Activated CD8-positive, alpha-beta T cell treated with anti-CD3 and anti-CD28 coated beads, Interleukin-2, amount 10 ng/mL, durations not matched to agents 7 days and 5 days (primary cell): ENCODE measurements at regions not wholly inside any gene's neighbourhood (a gene's known extent, or its start where the extent isn't known, plus 50 kb on each side); places are given as distances from the start of the nearest gene placed in this dataset.
A peak's percentile ranks its signal among the peaks of the same experiment; 100 is the strongest.
"Not testable (repeated sequence)": the region's sequence is repeated elsewhere in the genome, so short reads cannot be mapped to it uniquely, and the experiment has no call there.

Experiments used
- ATAC-seq: fragments of 150-1000 bp; cut with Tn5 transposase; one replicate; pipeline ENCODE4 v1.10.0; 2021; ENCODE audit warnings: moderate library complexity
- CTCF ChIA-PET: fragments of 350-600 bp; sonication (Branson Sonifier 250); formaldehyde crosslinking; loops from one replicate; lab custom pipeline; 2021; ENCODE audit warnings: antibody characterized with exemption; lab: Charles Lee
- POLR2A ChIA-PET: fragments of 350-600 bp; sonication (Branson Sonifier 250); formaldehyde crosslinking; loops from one replicate; lab custom pipeline; 2021; ENCODE audit warnings: antibody characterized with exemption; lab: Charles Lee
- DNase-seq: peaks from one replicate; pipeline ENCODE4 v3.0.0-alpha.2; 2020
- H3K27ac Mint-ChIP-seq: one replicate; pipeline ENCODE4 v1.8.0; 2021; ENCODE audit warnings: mild to moderate bottlenecking, mixed read lengths
- H3K27me3 Mint-ChIP-seq: one replicate; pipeline ENCODE4 v1.8.0; 2021; ENCODE audit warnings: low read depth, mixed read lengths
- H3K36me3 Mint-ChIP-seq: one replicate; pipeline ENCODE4 v1.8.0; 2021; ENCODE audit warnings: low read depth, mixed read lengths
- H3K4me1 Mint-ChIP-seq: one replicate; pipeline ENCODE4 v1.8.0; 2021; ENCODE audit warnings: low read depth, mixed read lengths
- H3K4me3 Mint-ChIP-seq: one replicate; pipeline ENCODE4 v1.8.0; 2021; ENCODE audit warnings: mild to moderate bottlenecking, mixed read lengths
- H3K9me3 Mint-ChIP-seq: one replicate; pipeline ENCODE4 v1.8.0; 2022; ENCODE audit warnings: mixed read lengths; ENCODE audit not compliant: insufficient read depth

DNA sequence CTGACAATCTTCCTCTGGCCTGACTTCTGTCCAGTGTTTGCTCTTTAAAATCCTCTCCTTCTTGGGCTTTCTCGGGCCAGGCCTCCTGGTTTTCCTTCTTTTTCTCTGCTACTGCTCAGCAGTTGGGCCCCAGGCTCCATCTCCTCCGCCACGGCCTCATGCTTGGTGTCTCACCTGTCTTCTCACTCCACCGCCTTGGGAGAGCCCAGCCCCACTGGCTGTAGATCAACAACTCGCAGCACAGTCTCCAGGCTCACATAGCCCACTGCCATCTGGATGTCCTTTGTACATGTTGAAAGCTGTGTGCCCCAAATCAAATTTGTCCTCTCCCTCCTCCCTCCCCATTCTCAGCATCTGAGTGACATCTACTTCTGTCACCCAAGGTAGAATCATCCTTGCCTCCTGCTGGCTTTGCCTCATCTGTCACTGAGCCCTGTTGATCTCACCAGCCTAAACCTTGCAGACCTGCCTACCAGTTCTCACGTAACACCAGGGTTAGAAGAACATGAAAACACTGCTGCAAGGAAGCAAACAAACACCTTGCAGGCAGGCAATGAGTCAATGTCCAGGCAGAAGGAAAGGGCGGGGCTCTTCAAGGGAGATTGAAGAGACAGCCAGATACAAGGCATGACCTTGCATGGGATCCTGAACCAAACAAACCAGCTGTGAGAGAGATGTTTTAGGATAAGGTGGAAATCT is 103.2 kb upstream of the SMURF2 start:
- Mint-ChIP-seq H3K9me3 (no peaks in the 10 kb centered on the region), H3K4me3 (no peak overlapping the region), H3K36me3 (peaks cover 20% of the 10 kb centered on the region), H3K4me1 (peaks cover 7% of the 10 kb centered on the region), H3K27me3 (no peaks in the 10 kb centered on the region), H3K27ac (peak overlapping the region; percentile 19)
- ChIA-PET POLR2A (no interaction called here), CTCF (no interaction called here)
- ATAC-seq (no peak), DNase-seq (no peak)

- ChIA-PET CTCF (no interaction called here), POLR2A (no interaction called here)
- Mint-ChIP-seq H3K36me3 (peaks cover 51% of the 10 kb centered on the region), H3K4me3 (no peak overlapping the region), H3K27me3 (no peaks in the 10 kb centered on the region), H3K27ac (no peak overlapping the region), H3K9me3 (no peaks in the 10 kb centered on the region), H3K4me1 (peaks cover 10% of the 10 kb centered on the region)
- ATAC-seq (no peak), DNase-seq (no peak)
Measured at GRCh38 chr17:64750891-64751677, 89.0 kb upstream of the SMURF2 start.

- peaks cover 47% of the 10 kb centered on the region for H3K36me3 Mint-ChIP-seq
- no peak overlapping the region for H3K4me3 Mint-ChIP-seq
- CTCF ChIA-PET, result interaction anchor here (1.0 kb wide), 1 partner anchor 13 kb away, joined by 3 read pairs; no protein-coding TSS in a partner anchor
- H3K27ac Mint-ChIP-seq, result no peak overlapping the region
- H3K4me1 Mint-ChIP-seq, result peaks cover 10% of the 10 kb centered on the region
- POLR2A ChIA-PET, result no interaction called here
- no peaks in the 10 kb centered on the region for H3K9me3 Mint-ChIP-seq
- H3K27me3 Mint-ChIP-seq, result no peaks in the 10 kb centered on the region
- ATAC-seq (no peak), DNase-seq (no peak)
Measured at GRCh38 chr17:64750478-64750877, 88.4 kb upstream of the SMURF2 start.

GRCh38 chr17:64749306-64749705 is 87.2 kb upstream of the SMURF2 start:
- no peak overlapping the region for H3K27ac Mint-ChIP-seq
- ChIA-PET POLR2A (no interaction called here), CTCF (interaction anchor here (1.0 kb wide), 1 partner anchor 12 kb away, joined by 3 read pairs; no protein-coding TSS in a partner anchor)
- H3K4me1 Mint-ChIP-seq, result peaks cover 10% of the 10 kb centered on the region
- DNase-seq, result no peak
- H3K4me3 Mint-ChIP-seq, result no peak overlapping the region
- H3K9me3 Mint-ChIP-seq, result no peaks in the 10 kb centered on the region
- peaks cover 40% of the 10 kb centered on the region for H3K36me3 Mint-ChIP-seq
- H3K27me3 Mint-ChIP-seq, result no peaks in the 10 kb centered on the region
- no peak for ATAC-seq

GRCh38 chr17:64747938-64748540 is 85.9 kb upstream of the SMURF2 start:
- Mint-ChIP-seq H3K27ac (no peak overlapping the region), H3K36me3 (peaks cover 31% of the 10 kb centered on the region), H3K9me3 (no peaks in the 10 kb centered on the region), H3K27me3 (no peaks in the 10 kb centered on the region), H3K4me1 (peaks cover 10% of the 10 kb centered on the region), H3K4me3 (no peak overlapping the region)
- CTCF ChIA-PET, result no interaction called here
- ATAC-seq (no peak), DNase-seq (no peak)
- POLR2A ChIA-PET, result no interaction called here

- Mint-ChIP-seq H3K36me3 (peaks cover 1% of the 10 kb centered on the region), H3K4me3 (no peak overlapping the region), H3K9me3 (no peaks in the 10 kb centered on the region), H3K27ac (no peak overlapping the region), H3K27me3 (no peaks in the 10 kb centered on the region), H3K4me1 (peaks cover 19% of the 10 kb centered on the region)
- no peak for DNase-seq
- POLR2A ChIA-PET, result no interaction called here
- ATAC-seq, result no peak
- CTCF ChIA-PET, result no interaction called here
Measured at GRCh38 chr17:64742326-64742725, 80.2 kb upstream of the SMURF2 start.

- H3K36me3 Mint-ChIP-seq, H3K4me3 Mint-ChIP-seq, POLR2A ChIA-PET, H3K9me3 Mint-ChIP-seq, H3K27ac Mint-ChIP-seq, ATAC-seq, DNase-seq, H3K27me3 Mint-ChIP-seq: not testable (repeated sequence)
- H3K4me1 Mint-ChIP-seq, result peaks cover 22% of the 10 kb centered on the region
- CTCF ChIA-PET, result interaction anchor here (1.4 kb wide), 1 partner anchor 93 kb away, joined by 5 read pairs; no protein-coding TSS in a partner anchor
Measured at GRCh38 chr17:64741916-64742315, 79.8 kb upstream of the SMURF2 start.

DNA sequence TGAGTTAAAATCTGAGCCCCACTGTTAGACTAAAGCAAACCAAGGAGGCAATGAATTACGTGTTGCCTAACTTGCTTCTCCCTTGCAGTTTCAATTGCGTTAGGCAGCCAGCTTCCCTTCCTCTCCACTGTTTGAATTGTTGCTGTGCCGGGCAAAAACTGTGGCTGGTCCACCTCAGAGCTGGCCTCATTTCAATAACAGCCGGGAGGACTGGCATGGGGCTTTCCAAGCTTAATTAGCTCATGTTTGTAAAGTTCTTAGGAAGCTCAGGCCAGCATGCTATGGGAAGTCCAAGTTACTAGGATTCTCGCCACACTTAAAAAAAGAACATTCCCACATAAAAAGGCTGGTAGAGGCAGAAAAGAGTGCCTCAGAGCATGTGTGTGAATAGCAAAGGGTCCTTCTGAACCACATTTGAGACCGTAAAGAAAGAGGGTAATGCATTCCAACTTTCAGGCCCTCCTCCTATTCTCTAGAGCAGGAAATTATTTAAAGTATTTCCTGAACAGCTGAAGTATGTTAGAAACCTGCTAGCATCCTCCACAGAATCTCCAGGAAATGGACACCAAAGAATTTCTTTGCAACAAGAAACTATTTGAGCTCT is 79.0 kb upstream of the SMURF2 start:
- Mint-ChIP-seq H3K27ac (no peak overlapping the region), H3K9me3 (no peaks in the 10 kb centered on the region)
- POLR2A ChIA-PET, result no interaction called here

DNA sequence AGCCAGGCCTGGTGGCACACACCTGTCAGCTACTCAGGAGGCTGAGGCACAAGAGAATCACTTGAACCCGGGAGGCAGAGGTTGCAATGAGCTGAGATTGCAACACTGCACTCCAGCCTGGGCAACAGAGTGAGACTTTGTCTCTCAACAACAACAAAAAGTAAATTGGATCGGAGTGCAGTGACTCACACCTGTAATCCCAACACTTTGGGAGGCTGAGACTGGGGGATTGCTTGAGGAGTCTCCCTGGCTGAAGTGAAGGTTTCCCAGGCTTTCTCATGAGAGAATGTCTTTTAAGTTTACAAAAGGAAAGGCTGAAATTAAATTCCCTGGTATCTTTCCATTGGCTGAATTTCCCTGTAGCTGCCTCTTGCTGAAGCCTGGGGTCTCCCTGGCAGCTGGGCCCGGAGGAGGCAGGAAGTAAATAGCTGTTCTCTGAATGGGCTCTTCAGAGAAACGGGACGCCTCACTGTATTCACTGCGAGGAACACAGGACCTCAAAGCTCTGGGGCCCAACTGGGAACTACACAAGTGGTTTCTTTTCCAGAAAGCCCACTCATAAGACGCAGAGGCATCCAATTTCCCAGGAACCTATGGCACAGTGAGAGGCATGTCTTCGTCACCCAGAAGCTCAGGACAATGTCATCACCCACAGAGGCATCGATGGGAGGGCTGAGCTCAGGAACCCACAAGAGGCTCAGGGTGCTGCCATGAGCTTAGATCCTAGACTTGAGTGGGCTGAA is 77.4 kb upstream of the SMURF2 start:
- DNase-seq (no peak), ATAC-seq (no peak)
- Mint-ChIP-seq H3K27ac (no peak overlapping the region), H3K9me3 (no peaks in the 10 kb centered on the region), H3K4me3 (no peak overlapping the region), H3K4me1 (peaks cover 32% of the 10 kb centered on the region), H3K27me3 (no peaks in the 10 kb centered on the region), H3K36me3 (no peaks in the 10 kb centered on the region)
- ChIA-PET CTCF (interaction anchor here (1.0 to 1.5 kb wide), 8 partner anchors 12 to 318 kb away, joined by 3 to 7 read pairs (median 3); partner anchors contain the start of genes CEP95 and LRRC37A3), POLR2A (interaction anchor here (0.8 kb wide), 1 partner anchor 233 kb away, joined by 3 read pairs; the partner anchor contains the start of genes CEP95 and DDX5)

More for the DNA sequence above, 79.0 kb upstream of the SMURF2 start:
- H3K36me3 Mint-ChIP-seq, result no peaks in the 10 kb centered on the region
- no peak for DNase-seq
- ATAC-seq, result no peak
- CTCF ChIA-PET, result interaction anchor here (1.4 kb wide), 1 partner anchor 92 kb away, joined by 5 read pairs; no protein-coding TSS in a partner anchor
- H3K4me3 Mint-ChIP-seq, result no peak overlapping the region
- H3K27me3 Mint-ChIP-seq, result no peaks in the 10 kb centered on the region
- peaks cover 29% of the 10 kb centered on the region for H3K4me1 Mint-ChIP-seq

DNA sequence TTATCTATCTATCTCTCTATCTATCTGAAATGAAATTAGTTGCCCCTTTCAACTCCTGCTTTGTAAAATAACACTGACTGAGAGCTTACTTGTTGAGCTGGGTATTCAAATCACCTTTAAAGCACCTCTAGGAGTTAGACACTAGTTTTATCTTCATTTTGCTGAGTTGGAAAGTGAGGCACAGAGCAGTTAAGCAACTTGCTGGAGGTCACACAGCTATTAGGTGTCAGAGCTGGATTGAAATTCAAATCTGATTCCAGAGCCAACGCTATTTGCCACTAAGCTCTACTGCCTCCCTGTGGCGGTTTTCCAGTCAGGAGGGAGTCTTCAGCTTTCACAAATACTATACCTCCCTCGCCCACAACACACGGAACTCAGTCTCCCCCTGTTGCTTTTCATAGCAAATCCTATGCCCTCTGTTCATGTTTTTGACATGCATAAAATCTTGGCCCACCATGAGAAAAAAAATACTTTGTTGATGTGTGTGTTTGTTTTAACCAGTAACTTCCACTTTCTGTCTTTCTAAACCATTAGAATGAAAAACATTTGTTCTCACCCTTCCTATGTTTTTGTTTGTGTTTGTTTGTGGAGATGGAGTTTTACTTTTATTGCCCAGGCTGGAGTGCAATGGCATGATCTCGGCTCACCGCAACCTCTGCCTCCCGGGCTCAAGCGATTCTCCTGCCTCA is 74.8 kb upstream of the SMURF2 start:
- Mint-ChIP-seq H3K27ac (no peak overlapping the region), H3K27me3 (no peaks in the 10 kb centered on the region), H3K4me1 (peaks cover 32% of the 10 kb centered on the region), H3K9me3 (no peaks in the 10 kb centered on the region), H3K4me3 (no peak overlapping the region), H3K36me3 (no peaks in the 10 kb centered on the region)
- ChIA-PET CTCF (interaction anchor here (0.7 to 2.7 kb wide), 22 partner anchors 9 to 318 kb away, joined by 3 to 17 read pairs (median 5); partner anchors contain the start of genes CEP95, DDX5 and POLG2), POLR2A (no interaction called here)
- ATAC-seq (peak; percentile 84), DNase-seq (peak; percentile 77)
